ENCODE measurements at regions not wholly inside any gene's neighbourhood (a gene's known extent, or its start where the extent isn't known, plus 50 kb on each side); places are given as distances from the start of the nearest gene placed in this dataset.

DNA sequence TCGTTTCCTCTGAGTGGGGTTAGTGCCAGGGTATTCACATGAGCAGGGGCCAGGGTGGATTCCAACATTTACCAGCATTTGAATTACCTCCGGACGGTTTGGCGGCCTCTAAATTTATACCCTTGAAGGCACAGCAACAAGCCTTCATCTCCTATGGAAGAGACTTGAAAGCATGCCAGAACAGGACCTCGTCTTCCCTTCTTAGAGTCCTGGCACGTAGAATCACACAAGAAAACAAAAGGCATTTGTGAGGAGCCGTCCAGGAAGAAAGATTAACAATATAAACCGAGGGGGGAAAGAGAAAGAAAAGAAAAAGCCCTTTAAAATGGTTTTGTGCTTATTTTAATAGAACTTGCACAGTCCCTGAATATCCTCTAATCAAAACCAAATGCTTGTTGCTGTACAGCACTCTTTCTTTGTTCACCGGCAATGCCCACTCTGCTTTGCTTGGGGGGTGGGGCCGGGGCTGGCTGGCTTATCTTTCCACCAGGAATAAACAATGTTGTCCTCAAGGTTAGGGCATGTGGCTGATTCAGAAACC lies 575.8 kb upstream of the ZNF462 start:
- peak; percentile 74 for DNase-seq

DNA sequence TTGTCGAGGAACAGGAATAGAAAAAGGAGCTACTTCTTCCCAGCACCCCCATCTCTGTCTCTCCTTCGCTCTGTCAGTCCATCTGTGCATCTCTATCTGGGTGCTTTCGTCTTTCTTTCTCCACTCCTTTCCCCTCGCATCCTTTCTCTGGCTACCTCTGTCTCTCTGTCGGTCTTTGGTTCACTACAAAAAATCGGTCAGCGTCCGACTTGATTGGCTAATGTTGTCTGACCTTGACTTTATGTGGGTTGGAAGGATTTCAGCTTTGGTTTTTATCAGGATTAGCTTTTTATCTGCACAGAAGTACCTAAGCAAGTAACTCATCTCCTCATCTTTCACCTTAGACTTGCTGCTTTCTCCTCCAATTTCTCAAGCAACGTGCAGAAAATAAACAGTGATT lies 575.2 kb upstream of the ZNF462 start:
- no peak for DNase-seq

DNA sequence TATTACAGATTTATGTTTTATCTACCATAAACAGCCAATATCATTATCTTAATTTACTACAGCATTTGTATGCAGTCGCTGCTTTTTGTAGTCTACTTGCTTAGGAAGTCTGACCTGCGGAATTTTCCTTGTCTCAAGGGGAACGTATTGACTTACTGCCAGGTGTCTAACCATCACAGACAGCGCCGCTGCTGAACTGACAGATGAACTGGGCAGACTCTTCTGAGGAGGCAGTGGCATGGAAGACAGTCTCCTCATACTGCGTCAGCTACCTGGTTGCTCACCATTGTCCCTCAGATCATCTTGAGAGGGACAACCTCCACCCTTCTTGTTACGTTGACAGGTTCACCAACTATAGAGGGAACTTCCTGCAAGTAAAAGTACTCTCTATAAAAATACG lies 574.3 kb upstream of the ZNF462 start:
- DNase-seq: no peak

DNA sequence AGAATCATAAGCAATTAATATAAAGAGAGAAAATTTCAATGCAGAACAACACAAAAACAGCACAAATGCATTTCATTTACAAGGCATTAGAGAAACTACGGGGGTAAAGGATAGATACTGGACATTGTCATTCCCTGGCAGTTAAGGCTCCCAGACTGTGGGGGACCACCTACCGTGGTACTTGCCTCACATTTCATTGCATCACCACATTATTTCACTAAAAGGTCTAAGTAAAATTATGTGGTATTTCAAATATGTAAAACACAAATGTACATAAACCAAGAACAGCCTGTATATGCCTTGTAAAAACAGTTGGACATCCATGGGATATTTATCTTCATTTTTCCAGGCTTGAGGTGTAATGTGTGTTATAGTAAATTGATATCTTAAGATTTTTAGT lies 571.2 kb upstream of the ZNF462 start:
- no peak for DNase-seq

DNA sequence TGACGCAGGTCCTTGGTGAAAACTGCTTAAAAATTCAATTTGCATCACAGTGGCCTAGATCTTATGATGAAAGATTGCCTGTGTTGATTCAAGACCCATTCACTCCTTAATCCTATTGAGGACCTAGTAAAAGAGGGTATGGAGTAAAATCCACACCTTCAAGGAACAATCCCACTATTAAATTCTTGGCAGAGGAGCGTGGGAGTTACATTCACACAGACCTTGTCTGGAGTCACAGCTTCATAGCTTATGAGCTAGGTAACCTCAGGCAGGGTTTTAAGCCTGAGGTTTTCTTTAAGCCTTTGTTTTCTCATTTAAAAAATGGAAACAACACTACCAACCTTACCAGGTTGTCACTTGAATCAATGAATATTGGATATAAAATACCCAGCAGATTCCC lies 566.5 kb upstream of the ZNF462 start:
- no peak for DNase-seq

DNA sequence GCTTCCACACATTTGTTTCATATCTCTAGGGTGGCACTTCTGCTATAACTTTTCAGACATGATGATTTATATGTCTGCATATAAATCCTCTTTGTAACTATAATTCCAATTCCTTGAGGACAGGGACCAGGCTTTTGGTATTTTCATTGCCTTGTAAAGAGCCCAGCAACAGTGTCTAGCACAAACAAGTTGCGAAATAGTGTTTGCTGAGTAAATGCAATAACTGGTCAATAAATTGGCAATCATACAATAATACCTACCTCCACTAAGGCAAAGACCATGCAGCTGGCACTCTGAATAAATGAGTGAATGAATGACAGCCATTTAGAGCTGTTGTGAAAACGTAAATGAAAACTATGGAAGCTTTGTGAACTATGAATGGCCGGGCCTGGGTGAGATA lies 564.0 kb upstream of the ZNF462 start:
- DNase-seq: no peak

DNA sequence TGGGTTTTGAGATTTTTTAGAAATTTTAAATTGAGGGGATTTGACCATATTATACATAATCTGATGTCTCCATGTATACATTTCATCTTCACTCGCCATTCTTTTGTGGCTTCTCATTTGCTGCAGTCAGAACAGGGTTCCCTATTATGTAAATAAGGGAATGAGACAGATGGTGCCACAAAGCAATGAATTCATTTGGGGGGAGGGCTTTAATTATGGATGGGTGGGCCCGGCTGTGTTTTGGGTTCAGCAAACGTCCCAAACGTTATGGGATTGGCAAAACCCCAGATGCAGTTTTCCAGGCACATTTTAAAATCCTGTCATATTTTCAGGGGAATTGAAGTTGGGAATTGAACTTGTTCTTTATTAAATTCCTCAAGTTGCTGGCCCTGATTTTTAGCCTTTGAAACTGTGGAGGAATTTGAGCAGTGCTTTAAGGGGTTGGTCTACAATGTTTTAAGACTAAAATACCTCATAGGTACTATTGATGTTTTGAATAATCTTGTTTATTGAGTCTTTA lies 558.5 kb upstream of the ZNF462 start:
- DNase-seq: no peak

DNA sequence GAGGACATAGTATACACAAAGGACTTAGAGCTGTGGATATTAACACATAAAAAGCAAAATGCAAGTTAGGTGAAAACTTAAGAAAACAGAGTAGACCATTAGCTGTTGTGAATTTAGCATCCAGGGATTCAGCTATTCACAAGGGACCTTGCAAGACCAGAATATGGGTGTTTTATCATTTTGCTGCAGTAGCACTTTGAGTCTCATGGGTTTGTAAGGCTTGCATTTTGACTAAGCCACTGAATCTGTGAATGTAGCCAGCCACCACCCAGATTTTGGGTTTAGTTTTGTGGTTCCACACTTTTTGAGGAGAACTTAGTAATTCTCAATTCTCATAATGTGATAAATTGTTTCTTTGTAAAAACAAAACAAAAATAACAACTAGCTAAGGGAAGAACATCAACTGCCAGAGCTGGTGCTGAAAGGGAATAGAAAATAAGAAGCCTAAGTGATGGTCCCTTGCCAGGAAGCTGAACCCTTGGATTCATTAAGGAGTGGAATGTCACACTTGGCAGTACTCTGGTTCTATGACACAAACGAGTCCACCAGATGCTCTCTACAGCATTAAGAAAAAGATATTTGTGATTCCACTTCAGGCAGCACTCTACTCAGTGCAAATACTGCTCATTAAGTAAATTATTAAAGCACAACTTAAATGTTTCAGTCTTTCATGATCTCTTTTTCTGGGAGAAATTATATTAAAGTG lies 557.4 kb upstream of the ZNF462 start:
- DNase-seq: no peak

DNA sequence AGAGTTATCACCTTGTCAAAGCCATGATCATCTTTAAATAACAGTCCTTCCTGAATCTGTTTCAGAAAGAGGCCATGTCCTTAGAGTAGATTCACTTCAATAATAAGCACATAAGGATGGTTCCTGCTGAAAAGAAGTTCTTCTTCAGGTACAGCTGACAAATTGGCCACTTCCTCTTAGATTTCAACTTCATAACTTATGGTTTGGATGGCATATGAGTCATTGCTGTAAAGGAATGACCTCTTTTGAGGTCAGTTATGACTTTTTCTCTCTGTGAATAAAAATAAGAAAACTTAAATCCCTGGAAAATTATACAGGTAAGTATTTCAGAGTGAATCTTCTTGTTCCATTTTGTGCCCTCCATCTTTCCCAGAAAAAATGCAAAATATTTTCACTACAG lies 555.3 kb upstream of the ZNF462 start:
- no peak for DNase-seq

DNA sequence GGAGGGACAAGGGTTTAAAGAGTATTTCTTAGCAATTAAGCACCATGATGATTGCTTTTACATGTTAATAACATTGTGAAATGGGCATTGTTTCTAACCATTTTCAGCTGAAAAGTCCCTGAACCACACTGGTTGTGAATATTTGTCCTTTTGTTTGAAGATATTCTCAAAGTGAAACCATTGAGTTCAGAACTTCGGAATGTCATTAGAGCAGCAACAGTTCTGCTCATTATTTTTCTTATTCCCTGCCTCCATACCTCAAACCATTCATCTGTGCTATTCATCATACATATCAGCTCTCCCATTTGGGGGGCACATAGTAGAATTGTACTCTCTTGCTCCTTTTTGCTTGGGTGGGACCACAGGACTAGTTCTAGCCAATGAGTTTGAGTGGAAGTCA lies 553.0 kb upstream of the ZNF462 start:
- no peak for DNase-seq

DNA sequence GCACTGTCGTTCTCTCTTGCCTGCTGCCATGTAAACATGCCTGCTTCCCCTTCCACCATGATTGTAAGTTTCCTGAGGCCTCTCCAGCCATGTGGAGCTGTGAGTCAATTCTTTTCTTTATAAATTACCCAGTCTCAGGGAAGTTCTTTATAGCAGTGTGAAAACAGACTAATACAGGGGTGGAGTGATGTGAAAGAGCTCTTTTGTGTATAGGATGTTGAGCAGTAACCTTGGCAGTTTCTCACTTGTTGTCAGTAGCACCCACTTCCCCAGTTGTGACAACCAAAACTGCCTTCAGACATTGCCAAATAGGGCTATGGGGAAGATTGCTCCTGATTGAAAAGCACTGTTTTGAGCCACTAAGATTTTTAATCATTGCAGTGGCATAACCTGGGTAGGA lies 552.2 kb upstream of the ZNF462 start:
- no peak for DNase-seq

DNA sequence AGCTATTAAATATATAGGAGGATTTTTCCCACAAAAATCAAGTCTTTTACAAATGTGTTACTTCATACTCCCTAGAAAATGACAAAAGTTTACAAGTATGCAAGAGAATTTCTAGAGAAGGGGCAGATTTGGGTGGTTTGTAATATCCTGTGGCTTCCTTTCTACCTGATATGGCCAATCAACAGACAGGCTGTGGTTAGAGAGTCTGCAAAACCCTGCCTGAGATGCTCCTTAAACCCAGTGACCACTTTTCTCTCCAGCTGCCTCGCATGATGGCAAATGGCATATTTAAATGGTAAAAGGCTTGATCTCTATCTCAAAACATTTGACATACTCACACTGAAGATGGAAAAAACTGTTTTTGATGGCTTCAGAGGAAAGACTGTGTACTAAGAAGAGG lies 550.1 kb upstream of the ZNF462 start:
- no peak for DNase-seq

DNA sequence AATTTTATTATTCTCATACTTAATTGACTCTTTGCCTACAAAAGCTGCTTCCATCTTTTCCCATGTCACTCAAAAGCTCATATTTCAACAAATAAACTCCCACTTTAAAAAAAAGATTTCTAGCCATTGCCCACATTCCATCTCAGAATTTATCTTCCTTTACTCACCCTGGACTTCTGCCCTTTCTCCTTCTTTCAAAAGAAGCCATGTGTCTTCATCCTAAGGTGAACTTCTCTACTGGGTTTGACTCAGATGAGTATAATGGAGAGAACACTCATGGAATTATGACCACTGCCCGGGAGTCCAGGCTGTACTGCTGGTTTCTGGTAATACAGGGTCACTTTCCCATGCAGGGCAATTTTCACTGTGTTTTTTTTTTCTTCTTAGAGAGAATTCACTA lies 548.5 kb upstream of the ZNF462 start:
- no peak for DNase-seq

DNA sequence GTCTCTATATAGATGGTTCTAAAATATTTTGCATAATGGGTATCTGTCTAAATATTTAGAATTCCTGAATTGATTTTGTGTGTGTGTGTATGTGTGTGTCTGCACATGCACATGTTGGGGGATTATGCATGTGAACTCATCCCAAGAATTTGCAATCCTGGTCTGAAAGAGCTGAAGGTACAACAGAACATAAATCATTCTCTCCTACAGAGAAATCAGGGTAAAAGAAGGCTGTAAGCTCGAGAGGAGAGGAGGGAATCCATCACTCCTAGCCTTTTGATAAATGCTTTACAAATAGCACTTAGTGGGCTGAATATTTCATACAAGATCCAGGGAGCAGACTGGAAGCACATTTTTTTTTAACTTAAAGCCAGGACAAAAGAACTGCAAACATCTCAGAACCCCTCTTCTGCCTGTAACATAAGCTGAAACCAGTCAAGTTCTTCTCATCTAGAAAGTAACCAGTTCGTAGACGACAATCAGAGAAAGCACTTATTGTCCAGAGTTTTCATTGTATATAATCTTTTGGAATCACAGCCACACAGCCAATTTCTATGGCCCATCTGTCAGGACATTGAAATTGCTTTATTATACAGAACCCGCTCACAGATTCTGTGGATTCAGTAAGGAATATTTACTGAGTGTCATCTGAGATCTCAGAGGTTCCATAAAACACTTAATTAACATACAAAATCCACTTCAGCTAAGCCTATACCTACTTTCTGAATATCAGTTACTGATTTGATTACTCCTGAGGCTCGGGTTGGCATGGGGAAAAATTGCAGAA lies 541.4 kb upstream of the ZNF462 start:
- DNase-seq: no peak

DNA sequence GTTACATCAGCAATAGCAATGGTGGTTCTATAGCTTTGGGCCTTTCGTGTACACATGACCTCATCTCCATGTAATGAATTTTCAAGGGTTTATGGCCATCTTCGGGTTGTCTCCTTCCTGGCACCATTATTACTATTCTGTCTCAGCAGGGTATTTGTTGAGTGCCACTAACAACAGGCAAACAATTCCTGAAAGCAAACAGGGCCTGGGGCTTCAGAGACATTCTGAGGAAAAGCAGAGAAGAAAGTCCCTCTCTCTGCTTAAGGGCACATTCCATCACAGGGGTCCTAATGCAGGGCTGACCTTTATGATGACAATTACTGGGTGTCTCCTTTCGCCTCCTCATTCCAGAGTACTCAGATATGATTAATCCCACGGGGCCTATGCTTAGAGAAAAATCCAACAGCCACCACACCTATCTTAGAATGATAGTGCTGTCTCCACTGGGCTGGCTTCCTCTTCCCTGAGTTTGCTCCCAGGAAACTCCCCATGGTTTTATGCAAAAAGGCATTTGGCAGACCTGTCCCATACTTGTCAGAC lies 540.2 kb upstream of the ZNF462 start:
- DNase-seq: no peak

DNA sequence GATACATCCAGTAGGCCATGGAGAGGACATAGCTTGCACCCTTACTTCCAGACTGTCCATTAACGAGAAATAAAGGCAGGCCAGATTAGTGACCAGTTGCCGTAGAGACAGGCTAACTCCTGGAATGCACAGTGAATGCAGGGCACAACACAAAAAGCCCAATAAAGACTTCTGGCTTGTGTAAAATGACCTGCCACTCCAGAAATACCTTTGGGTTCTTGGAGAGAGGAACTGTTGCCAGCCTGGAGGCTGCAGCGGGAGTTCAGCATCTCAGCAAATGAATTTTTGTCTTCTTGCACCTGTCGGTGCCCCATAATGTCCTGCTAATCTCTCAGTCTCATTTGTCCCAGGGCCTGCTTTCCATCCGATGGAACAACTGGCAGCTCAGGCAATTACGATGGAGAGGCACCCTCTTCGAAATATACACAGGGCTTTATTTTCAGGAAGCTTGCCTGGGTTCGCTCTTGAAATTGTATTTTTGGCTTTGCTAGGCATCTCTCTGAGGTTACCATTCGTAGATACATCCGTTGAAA lies 538.8 kb upstream of the ZNF462 start:
- DNase-seq: no peak

DNA sequence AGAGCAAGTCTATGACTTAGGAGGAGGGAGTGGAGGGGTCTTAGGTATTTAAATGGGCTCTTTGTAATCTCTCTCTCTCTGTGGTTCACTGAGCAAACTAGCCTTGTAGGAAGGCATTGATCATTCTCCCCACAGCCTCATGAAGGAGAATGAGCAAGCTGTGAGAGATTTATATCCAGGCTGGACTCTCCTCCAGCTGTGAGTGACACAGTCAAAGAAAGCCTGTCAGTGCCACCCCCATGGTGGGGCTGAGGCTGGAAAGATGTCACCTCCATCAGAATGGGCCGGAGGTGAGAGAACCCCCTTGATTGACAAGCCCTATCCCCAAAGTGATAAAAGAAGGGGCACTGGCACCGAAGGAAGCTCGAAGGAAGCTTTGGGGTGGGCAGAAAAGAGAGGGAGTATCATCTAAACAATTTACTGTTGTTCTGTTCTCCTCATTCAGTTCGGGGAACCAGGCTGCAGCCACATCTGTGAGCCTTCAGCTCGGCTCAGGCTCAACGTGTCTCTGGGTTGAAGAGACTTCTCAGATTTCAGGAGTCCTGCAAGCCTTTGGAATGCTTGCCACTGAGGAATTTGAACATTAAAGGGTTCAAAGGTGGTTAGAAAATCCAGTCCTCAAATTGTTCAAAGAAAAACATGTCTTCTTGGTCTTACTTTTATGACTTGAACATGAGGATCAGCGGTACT lies 538.2 kb upstream of the ZNF462 start:
- no peak for DNase-seq

DNA sequence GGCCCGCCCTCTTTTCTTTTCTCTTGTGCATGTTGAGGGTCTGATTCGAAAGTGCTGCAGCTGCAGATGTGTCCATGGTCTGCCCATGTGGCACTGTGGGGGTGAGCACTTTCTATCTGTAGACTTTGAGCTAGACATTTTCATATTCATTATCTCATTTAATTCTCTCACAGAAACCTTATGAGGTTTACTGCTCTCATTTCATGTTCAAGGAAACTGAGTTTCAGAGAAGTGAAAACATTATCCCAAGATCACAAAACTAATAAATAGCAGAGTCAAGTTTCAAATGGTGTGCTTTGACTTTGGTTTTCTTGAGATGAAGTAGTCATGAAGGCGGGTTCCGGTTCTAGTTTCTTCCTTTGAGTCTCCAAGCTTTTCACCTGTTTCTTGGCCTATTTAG lies 536.5 kb upstream of the ZNF462 start:
- DNase-seq: no peak

DNA sequence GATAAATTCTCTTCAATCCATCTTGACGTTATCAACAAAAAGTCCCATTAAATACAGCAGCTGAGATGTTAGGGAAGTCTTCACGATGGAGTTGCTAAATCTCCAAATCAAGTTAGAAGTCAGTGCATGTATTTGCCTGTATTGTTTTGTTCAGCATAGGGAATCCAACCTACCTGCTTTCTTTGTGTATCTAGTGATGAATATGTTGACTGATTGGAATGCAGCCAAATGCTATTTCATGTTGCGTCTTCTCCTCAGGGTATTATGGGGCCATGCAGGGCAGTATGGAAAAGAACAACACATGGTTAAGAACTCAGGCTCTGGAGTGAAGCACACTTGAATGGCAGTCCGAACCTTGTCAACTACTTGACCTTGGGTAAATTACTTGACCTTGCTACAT lies 529.5 kb upstream of the ZNF462 start:
- DNase-seq: peak; percentile 87

DNA sequence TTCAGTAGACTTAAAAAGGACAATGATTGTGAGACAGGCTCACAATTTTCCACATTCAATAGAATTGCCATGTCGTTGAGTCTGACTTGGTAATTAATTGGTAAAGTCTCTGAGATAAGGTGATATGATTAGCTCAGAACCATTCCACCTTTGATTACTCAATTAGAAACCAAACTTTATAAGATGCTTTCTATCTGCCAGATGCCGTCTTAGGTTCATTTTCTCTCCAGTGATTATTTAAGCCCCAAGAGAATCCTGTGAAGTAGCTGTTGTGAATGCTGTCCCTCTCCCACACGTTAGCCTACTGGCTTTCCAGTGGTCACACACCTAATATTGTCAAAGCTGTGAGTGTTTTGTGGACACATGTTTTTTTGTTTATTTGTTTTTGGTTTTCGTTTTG lies 528.9 kb upstream of the ZNF462 start:
- DNase-seq: no peak

DNA sequence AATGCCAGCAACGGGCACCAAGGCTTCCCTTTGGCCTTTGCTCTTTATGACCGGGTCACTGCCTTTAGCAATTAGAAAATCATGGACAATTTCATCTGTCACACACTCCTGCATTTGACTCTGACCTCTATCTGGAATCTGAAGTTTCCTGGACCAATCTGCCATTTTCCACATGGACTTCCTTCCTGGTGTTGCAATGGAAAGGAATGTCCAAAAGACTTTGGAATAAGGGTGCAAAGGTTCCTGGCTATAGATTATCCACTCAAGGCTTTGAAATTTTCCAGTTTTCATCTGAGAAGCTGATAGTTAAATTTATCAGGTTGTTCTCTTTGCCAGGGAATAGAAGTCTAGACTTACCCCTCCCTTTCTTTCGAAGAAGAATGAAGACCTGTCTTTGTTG lies 523.1 kb upstream of the ZNF462 start:
- no peak for DNase-seq

DNA sequence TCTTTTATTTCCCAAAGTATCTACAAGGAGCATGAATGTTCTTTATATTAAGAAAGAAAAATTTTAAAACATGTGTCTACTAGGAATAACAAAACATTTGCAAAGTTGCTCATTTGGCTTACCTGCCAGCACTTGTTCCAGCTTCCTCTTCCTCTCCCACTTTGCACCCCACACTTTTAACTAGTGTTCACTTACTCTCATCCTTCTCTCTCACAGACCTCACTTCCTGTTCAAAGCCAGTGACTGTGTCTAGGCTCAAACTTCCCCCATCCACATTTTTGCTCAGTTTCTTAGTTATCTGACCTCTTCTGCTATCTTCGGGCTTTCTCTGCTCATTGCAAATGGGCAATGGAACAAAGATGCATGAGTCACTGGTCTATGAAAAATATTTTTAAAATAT lies 512.2 kb upstream of the ZNF462 start:
- no peak for DNase-seq

DNA sequence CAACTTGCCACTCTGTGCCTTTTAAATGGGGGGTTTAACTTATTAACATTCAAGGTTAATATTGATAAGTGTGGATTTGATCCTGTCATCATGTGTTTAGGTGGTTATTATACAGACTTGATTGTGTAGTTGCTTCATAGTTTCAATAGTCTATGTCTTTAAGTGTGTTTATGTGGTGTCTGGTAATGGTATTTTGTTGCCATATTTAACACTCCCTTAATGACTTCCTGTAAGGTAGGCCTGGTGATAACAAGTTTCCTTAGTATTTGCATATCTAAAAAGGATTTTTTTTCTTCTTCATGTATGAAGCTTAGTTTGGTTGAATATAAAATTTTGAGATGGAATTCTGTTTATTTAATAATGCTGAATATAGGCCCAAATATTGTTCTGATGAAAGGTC lies 506.0 kb upstream of the ZNF462 start:
- no peak for DNase-seq
